ENCODE measurements at regions not wholly inside any gene's neighbourhood (a gene's known extent, or its start where the extent isn't known, plus 50 kb on each side); places are given as distances from the start of the nearest gene placed in this dataset.

GRCh38 chr6:118758946-118759345 lies 107.6 kb upstream of the CEP85L start:
- DNase-seq (ENCODE audit: low read depth in 1 of 2, low spot score in 2 of 2): no peak
- H3K27ac ChIP-seq (ENCODE audit: low read depth, low read length): no peak overlapping the region
- H3K14ac ChIP-seq (ENCODE audit: insufficient read length): no peak overlapping the region
- H2BK15ac ChIP-seq (ENCODE audit: low read length): no peak overlapping the region
- no peak overlapping the region for H4K8ac ChIP-seq (ENCODE audit: extremely low read depth, insufficient read depth, low read length)
- H3K4me2 ChIP-seq (ENCODE audit: insufficient read depth in 1 of 2, low read depth in 2 of 2, low read length in 2 of 2): no peak overlapping the region
- H4K91ac ChIP-seq (replicated peaks; ENCODE audit: insufficient read length, low read length): no peak overlapping the region
- no peaks in the 10 kb centered on the region; the same call in 1 of the 2 replicates for H3K23me2 ChIP-seq (ENCODE audit: low read depth, low read length)
- FAIRE-seq: no peak
- H4K20me1 ChIP-seq (replicated peaks in 1 of 2; ENCODE audit: control insufficient read depth in 1 of 2, insufficient read depth in 2 of 2, low read length in 2 of 2): no peaks in the 10 kb centered on the region
- no peak overlapping the region for H2BK120ac ChIP-seq (replicated peaks; ENCODE audit: low read depth, low read length)
- no peak overlapping the region for H2BK12ac ChIP-seq (ENCODE audit: low read depth, low read length)
- no peak overlapping the region for H3K4ac ChIP-seq (replicated peaks; ENCODE audit: insufficient read length, low read depth, low read length)
- ChIA-PET CTCF (ENCODE audit: partially characterized antibody) (no interaction called here), POLR2A (ENCODE audit: partially characterized antibody) (no interaction called here)
- H3K4me1 ChIP-seq (replicated peaks in 1 of 4; ENCODE audit: control insufficient read depth in 3 of 4, insufficient read depth in 4 of 4, low read length in 3 of 4): no peaks in the 10 kb centered on the region
- no peaks in the 10 kb centered on the region for H3K79me1 ChIP-seq (ENCODE audit: low read depth, low read length)
- H3K36me3 ChIP-seq (ENCODE audit: control insufficient read depth in 2 of 4, insufficient read depth in 4 of 4, low read length in 3 of 4): no peaks in the 10 kb centered on the region
- no peak overlapping the region for H3K9ac ChIP-seq (replicated peaks in 1 of 4; ENCODE audit: extremely low read depth in 1 of 4, low read depth in 3 of 4, low read length in 3 of 4)
- no peak overlapping the region for H4K5ac ChIP-seq (ENCODE audit: insufficient read length, low read depth, low read length)
- H3K23ac ChIP-seq (ENCODE audit: insufficient read length): no peak overlapping the region
- no peaks in the 10 kb centered on the region for H3K27me3 ChIP-seq (replicated peaks in 1 of 4; ENCODE audit: control insufficient read depth in 3 of 4, extremely low read depth in 1 of 4, insufficient read depth in 3 of 4, low read length in 3 of 4)
- H2AK5ac ChIP-seq (ENCODE audit: low read depth, low read length): no peak overlapping the region
- H3K9me3 ChIP-seq (ENCODE audit: insufficient read depth in 2 of 2, low read depth in 1 of 2, low read length in 1 of 2): no peaks in the 10 kb centered on the region
- no peak overlapping the region for H3K18ac ChIP-seq (ENCODE audit: extremely low read depth, low read length)
- H3K79me2 ChIP-seq (ENCODE audit: control insufficient read depth in 1 of 2, insufficient read depth in 2 of 2, low read length in 2 of 2): no peaks in the 10 kb centered on the region
- H3K56ac ChIP-seq (replicated peaks; ENCODE audit: insufficient read length, low read depth, low read length): no peak overlapping the region
- no peak overlapping the region for H2BK20ac ChIP-seq (ENCODE audit: low read length)
- H3K4me3 ChIP-seq (ENCODE audit: extremely low read depth in 1 of 4, insufficient read depth in 2 of 4, low read depth in 3 of 4, low read length in 4 of 4): no peak overlapping the region
- H2BK5ac ChIP-seq (ENCODE audit: low read depth, low read length): no peak overlapping the region
- no peak overlapping the region for H2AFZ ChIP-seq (ENCODE audit: low read length)
- no peak for TF ChIP-seq ZNF274 (IDR thresholded peaks at IDR 0.05; ENCODE audit: borderline replicate concordance, extremely low read depth, low read length)
- TF ChIP-seq NANOG (IDR thresholded peaks at IDR 0.05; ENCODE audit: insufficient read depth, low read depth, low read length, poor library complexity, severe bottlenecking): no peak
- TF ChIP-seq KDM4A (IDR thresholded peaks at IDR 0.05; ENCODE audit: low read depth, low read length, severe bottlenecking): no peak

All from H1 (cell line).